GM12891 (cell line): ENCODE measurements at regions not wholly inside any gene's neighbourhood (a gene's known extent, or its start where the extent isn't known, plus 50 kb on each side); places are given as distances from the start of the nearest gene placed in this dataset.

Experiments used
- POLR2A ChIP-seq: IDR thresholded peaks from 2 replicates; pipeline ENCODE4 v1.6.1; 2011; ENCODE audit warnings: low read depth, low read length, control low read depth
- POU2F2 ChIP-seq: IDR thresholded peaks from 2 replicates; pipeline ENCODE4 v1.6.1; 2011; ENCODE audit warnings: low read depth, mild to moderate bottlenecking, control low read depth, low read length, moderate library complexity

- TF ChIP-seq POLR2A (no peak), POU2F2 (no peak)
Measured at GRCh38 chr11:122022646-122023045, 93.4 kb downstream of the BLID start.
